HepG2 (cell line): ENCODE measurements at regions not wholly inside any gene's neighbourhood (a gene's known extent, or its start where the extent isn't known, plus 50 kb on each side); places are given as distances from the start of the nearest gene placed in this dataset.
A peak's percentile ranks its signal among the peaks of the same experiment; 100 is the strongest.

Experiments used
- ATAC-seq: fragments of 200-7000 bp; cut with Tn5 transposase; 3 replicates; pipeline ENCODE4 v1.9.1; 2020; ENCODE audit warnings: mild to moderate bottlenecking, moderate library complexity
- BruUV-seq: library from RNA; stranded (reverse); fragments of 400-500 nt; replicated peaks from 2 replicates; lab custom pipeline; 2021; lab: Mats Ljungman, UMichigan
- CTCF ChIA-PET: fragments of 300-600 bp; formaldehyde crosslinking; extraction: SDS; loops from one replicate; lab custom pipeline; 2021; ENCODE audit warnings: low total read pairs, inconsistent platforms, low intra/inter-chr PET ratio; lab: Yijun Ruan, JAX
- POLR2A ChIA-PET: fragments of 350-600 bp; sonication (Branson Sonifier 250); formaldehyde crosslinking; loops from one replicate; lab custom pipeline; 2020; ENCODE audit warnings: antibody characterized with exemption, inconsistent platforms; lab: Yijun Ruan, JAX
- DNase-seq: peaks from one replicate; pipeline ENCODE4 v3.0.0-alpha.2; 2015; ENCODE audit warnings: low spot score
- FAIRE-seq: peaks from 3 replicates; lab custom pipeline; 2011; peaks lifted over from hg19 to GRCh38; lab: Jason Lieb, UNC
- H2AFZ ChIP-seq: one replicate; pipeline ENCODE4 v1.6.1; 2011; ENCODE audit warnings: low read length, inconsistent platforms
- H3K27ac ChIP-seq: fragments of 300-600 bp; 3 replicates; pipeline ENCODE4 v1.8.0; 2011; ENCODE audit warnings: mixed run types, mild to moderate bottlenecking, mixed read lengths, low read length, inconsistent platforms; ENCODE audit not compliant: insufficient read depth; ENCODE audit errors: extremely low read length
- H3K27me3 ChIP-seq, 2 experiments: fragments of 200-600 bp in 1 of 2; 2 replicates in 1 of 2; 3 replicates in 1 of 2; pipeline versions ENCODE4 v1.6.0 to v1.8.0; 2011; ENCODE audit warnings: low read length in 2 of 2, mild to moderate bottlenecking in 2 of 2, moderate library complexity in 2 of 2, inconsistent platforms in 1 of 2; ENCODE audit not compliant: insufficient read depth in 2 of 2, control insufficient read depth in 1 of 2
- H3K36me3 ChIP-seq, 2 experiments: fragments of 200-600 bp in 1 of 2; replicated peaks in 1 of 2; 2 replicates in 1 of 2; 3 replicates in 1 of 2; pipeline versions ENCODE4 v1.5.1 to v1.8.0; 2011; ENCODE audit warnings: low read length in 2 of 2, inconsistent platforms in 1 of 2; ENCODE audit not compliant: insufficient read depth in 2 of 2, control insufficient read depth in 1 of 2
- H3K4me1 ChIP-seq: 2 replicates; pipeline ENCODE4 v1.5.1; 2012; ENCODE audit warnings: low read length, inconsistent platforms; ENCODE audit not compliant: insufficient read depth
- H3K4me2 ChIP-seq: 2 replicates; pipeline ENCODE4 v1.6.0; 2011; ENCODE audit warnings: low read depth, low read length, inconsistent platforms
- H3K4me3 ChIP-seq, 3 experiments: fragments of 200-600 bp in 1 of 3; sonication (generic), shearing (Covaris generic) in 1 of 3; replicated peaks in 1 of 3; 2 replicates each; pipeline ENCODE4 v1.5.1; 2011 to 2016; ENCODE audit warnings: low read length in 3 of 3, inconsistent platforms in 2 of 3, low read depth in 2 of 3, mild to moderate bottlenecking in 2 of 3, control low read depth in 1 of 3, mixed read lengths in 1 of 3; ENCODE audit not compliant: insufficient read depth in 1 of 3
- H3K79me2 ChIP-seq: one replicate; pipeline ENCODE4 v1.6.1; 2011; ENCODE audit warnings: low read length, inconsistent platforms; ENCODE audit not compliant: insufficient read depth
- H3K9ac ChIP-seq: 2 replicates; pipeline ENCODE4 v1.6.0; 2011; ENCODE audit warnings: mild to moderate bottlenecking, low read depth, low read length, inconsistent platforms; ENCODE audit not compliant: insufficient read depth
- H3K9me3 ChIP-seq: 2 replicates; pipeline ENCODE4 v1.5.1; 2012; ENCODE audit warnings: mild to moderate bottlenecking, low read length
- H4K20me1 ChIP-seq: 2 replicates; pipeline ENCODE4 v1.6.0; 2011; ENCODE audit warnings: inconsistent platforms, mild to moderate bottlenecking, low read length, moderate library complexity; ENCODE audit not compliant: insufficient read depth
- HOMEZ ChIP-seq: IDR thresholded peaks from 2 replicates; pipeline ENCODE4 v1.6.1; 2016; ENCODE audit warnings: low read depth
- ONECUT2 ChIP-seq: sonication (generic); formaldehyde crosslinking; IDR thresholded peaks from 2 replicates; pipeline ENCODE4 v1.4.0; 2020; ENCODE audit warnings: missing genetic modification reagents
- PHF5A ChIP-seq: IDR thresholded peaks from one replicate; pipeline ENCODE4 v1.6.1; 2018; ENCODE audit warnings: low read depth, missing genetic modification reagents; ENCODE audit not compliant: unreplicated experiment
- SMAD3 ChIP-seq: sonication (generic); formaldehyde crosslinking; IDR thresholded peaks from 2 replicates; pipeline ENCODE4 v1.4.0; 2020; ENCODE audit warnings: missing genetic modification reagents
- ZFP1 ChIP-seq: IDR thresholded peaks from 2 replicates; pipeline ENCODE4 v1.6.1; 2016
- ZNF331 ChIP-seq: sonication (generic); formaldehyde crosslinking; IDR thresholded peaks from 2 replicates; pipeline ENCODE4 v1.4.0; 2020; ENCODE audit warnings: missing genetic modification reagents
- WGBS: methylation state at CpG from one replicate; pipeline ENCODE4 v1.1.6; 2017; ENCODE audit warnings: low lambda C conversion rate; 5-methylcytosine and 5-hydroxymethylcytosine counted together
- in situ Hi-C: cut with HindIII; loops from 2 replicates; pipeline ENCODE4 v1.10.0; 2017; ENCODE audit warnings: low pct_unique_long_range_greater_than_20kb; ENCODE audit not compliant: extremely low pct_ligation_motif_present
- intact Hi-C: fragments of 100-400 bp; cut with micrococcal nuclease; formaldehyde crosslinking; loops from one replicate; pipeline ENCODE4 v1.10.0; 2022; ENCODE audit not compliant: unreplicated experiment

GRCh38 chr2:146584316-146584715 lies 1260.5 kb upstream of the ACVR2A start (continued):
- TF ChIP-seq HOMEZ (CRISPR knock-in tag) (no peak), ONECUT2 (CRISPR knock-in tag) (no peak), PHF5A (no peak), SMAD3 (CRISPR knock-in tag) (no peak)

- H3K27me3 ChIP-seq = no peaks in the 10 kb centered on the region
- in situ Hi-C loops = no loop called here
- no peak for FAIRE-seq
- WGBS = 0% methylated on average over 1 of the region's 1 CpG
- BruUV-seq = no TSS peak
- ChIA-PET CTCF (no interaction called here), POLR2A (no interaction called here)
- H3K4me1 ChIP-seq = no peaks in the 10 kb centered on the region
- TF ChIP-seq ZFP1 (peak; percentile 60; the same call in 1 of the 2 replicates), ZNF331 (CRISPR knock-in tag) (no peak)
- no peak for ATAC-seq
- no peak overlapping the region for H3K4me3 ChIP-seq
- no peaks in the 10 kb centered on the region for H3K36me3 ChIP-seq
- no peaks in the 10 kb centered on the region for H3K79me2 ChIP-seq
- no peak overlapping the region for H3K27ac ChIP-seq
- H2AFZ ChIP-seq = no peak overlapping the region
- H4K20me1 ChIP-seq = no peaks in the 10 kb centered on the region
- DNase-seq = peak; percentile 44
- H3K4me2 ChIP-seq = no peak overlapping the region
- no peaks in the 10 kb centered on the region for H3K9me3 ChIP-seq
- no peak overlapping the region for H3K9ac ChIP-seq
- intact Hi-C loops = no loop called here
These were observed 1265.5 kb upstream of the ACVR2A start for GRCh38 chr2:146579147-146579930.
